Endothelial cell of umbilical vein (primary cell): ENCODE measurements at regions not wholly inside any gene's neighbourhood (a gene's known extent, or its start where the extent isn't known, plus 50 kb on each side); places are given as distances from the start of the nearest gene placed in this dataset.

Experiments
- BruUV-seq: library from RNA; stranded (reverse); fragments of 400-500 nt; replicated peaks from 2 replicates; lab custom pipeline; 2021; lab: Mats Ljungman, UMichigan
- CTCF ChIA-PET: fragments of 300-600, 350-600 bp; sonication (Branson Sonifier 250); formaldehyde crosslinking; loops from one replicate; lab custom pipeline; 2021; ENCODE audit warnings: antibody characterized with exemption, inconsistent platforms; lab: Charles Lee
- POLR2A ChIA-PET: fragments of 300-600, 350-600 bp; sonication (Branson Sonifier 250); formaldehyde crosslinking; loops from one replicate; lab custom pipeline; 2021; ENCODE audit warnings: antibody characterized with exemption, inconsistent platforms; lab: Charles Lee
- DNase-seq: peaks from one replicate; pipeline ENCODE4 v3.0.0-alpha.2; 2011; ENCODE audit warnings: low read depth, low spot score
- FAIRE-seq: peaks from 2 replicates; lab custom pipeline; 2011; peaks lifted over from hg19 to GRCh38; lab: Jason Lieb, UNC
- H2AFZ ChIP-seq: 2 replicates; pipeline ENCODE4 v1.6.0; 2012; ENCODE audit warnings: low read depth, low read length, control low read depth, inconsistent platforms
- H3K27ac ChIP-seq: 2 replicates; pipeline ENCODE4 v1.5.1; 2011; ENCODE audit warnings: low read depth, mild to moderate bottlenecking, control low read depth, low read length, moderate library complexity; ENCODE audit not compliant: insufficient read depth
- H3K27me3 ChIP-seq, 2 experiments: 2 replicates each; pipeline versions ENCODE4 v1.6.0 to v1.6.1; 2011; ENCODE audit warnings: low read length in 2 of 2, mixed read lengths in 1 of 2; ENCODE audit not compliant: control insufficient read depth in 2 of 2, insufficient read depth in 2 of 2
- H3K36me3 ChIP-seq, 2 experiments: 2 replicates in 1 of 2; 3 replicates in 1 of 2; pipeline ENCODE4 v1.5.1; 2011; ENCODE audit warnings: low read length in 2 of 2, mild to moderate bottlenecking in 1 of 2, moderate library complexity in 1 of 2; ENCODE audit not compliant: control insufficient read depth in 2 of 2, insufficient read depth in 2 of 2; ENCODE audit errors: extremely low read depth in 1 of 2
- H3K4me1 ChIP-seq: 3 replicates; pipeline ENCODE4 v1.5.1; 2011; ENCODE audit warnings: mild to moderate bottlenecking, low read length; ENCODE audit not compliant: control insufficient read depth, insufficient read depth; ENCODE audit errors: extremely low read depth
- H3K4me2 ChIP-seq: 2 replicates; pipeline ENCODE4 v1.6.1; 2011; ENCODE audit warnings: low read length, control low read depth, mixed read lengths; ENCODE audit not compliant: insufficient read depth
- H3K4me3 ChIP-seq, 3 experiments: fragments of 200-600 bp in 1 of 3; sonication (generic), shearing (Covaris generic) in 1 of 3; replicated peaks in 1 of 3; 2 replicates each; pipeline ENCODE4 v1.5.1; 2011 to 2016; ENCODE audit warnings: control low read depth in 3 of 3, low read length in 3 of 3, mild to moderate bottlenecking in 2 of 3, inconsistent platforms in 1 of 3, low read depth in 1 of 3, moderate library complexity in 1 of 3; ENCODE audit not compliant: insufficient read depth in 1 of 3
- H3K79me2 ChIP-seq: 2 replicates; pipeline ENCODE4 v1.6.0; 2012; ENCODE audit warnings: low read length, inconsistent platforms; ENCODE audit not compliant: control insufficient read depth, insufficient read depth
- H3K9ac ChIP-seq: replicated peaks from 2 replicates; pipeline ENCODE3; 2011; ENCODE audit warnings: low read length, control low read depth; ENCODE audit not compliant: insufficient read depth; ENCODE audit errors: extremely low read depth
- H3K9me1 ChIP-seq: replicated peaks from 3 replicates; pipeline ENCODE4 v1.6.0; 2011; ENCODE audit warnings: mild to moderate bottlenecking, low read length; ENCODE audit not compliant: control insufficient read depth, insufficient read depth; ENCODE audit errors: extremely low read depth
- H3K9me3 ChIP-seq: replicated peaks from 2 replicates; pipeline ENCODE4 v1.5.1; 2012; ENCODE audit warnings: low read length, inconsistent platforms; ENCODE audit not compliant: control insufficient read depth, insufficient read depth
- H4K20me1 ChIP-seq: replicated peaks from 2 replicates; pipeline ENCODE3; 2011; ENCODE audit warnings: mild to moderate bottlenecking, low read length; ENCODE audit not compliant: control insufficient read depth, insufficient read depth; ENCODE audit errors: extremely low read depth
- EZH2 ChIP-seq: IDR thresholded peaks from 2 replicates; pipeline ENCODE4 v1.6.1; 2012; ENCODE audit warnings: borderline replicate concordance, low read depth, mild to moderate bottlenecking, moderate library complexity, low read length, inconsistent platforms; ENCODE audit not compliant: severe bottlenecking
- FOS ChIP-seq: IDR thresholded peaks from 2 replicates; pipeline ENCODE4 v1.6.1; 2011; ENCODE audit warnings: mild to moderate bottlenecking, low read length, moderate library complexity, borderline replicate concordance; ENCODE audit not compliant: insufficient read depth
- GATA2 ChIP-seq: IDR thresholded peaks from 2 replicates; pipeline ENCODE4 v1.7.0; 2011; ENCODE audit warnings: low read depth, mild to moderate bottlenecking, moderate library complexity, mixed read lengths, low read length; ENCODE audit not compliant: insufficient read length, insufficient read depth
- JUN ChIP-seq: IDR thresholded peaks from 2 replicates; pipeline ENCODE4 v1.6.1; 2011; ENCODE audit warnings: borderline replicate concordance, low read depth; ENCODE audit not compliant: insufficient read length, insufficient read depth
- MYC ChIP-seq: IDR thresholded peaks from one replicate; pipeline ENCODE4 v1.6.1; 2011; ENCODE audit warnings: mild to moderate bottlenecking, low read depth, low read length
- POLR2A ChIP-seq: IDR thresholded peaks from 2 replicates; pipeline ENCODE4 v1.6.1; 2012; ENCODE audit warnings: low read depth, mild to moderate bottlenecking, control low read depth, low read length
- POLR2AphosphoS5 ChIP-seq: IDR thresholded peaks from 2 replicates; pipeline ENCODE4 v1.6.1; 2012; ENCODE audit warnings: low read depth, mild to moderate bottlenecking, control low read depth, low read length, moderate library complexity; ENCODE audit not compliant: insufficient read depth
- dilution Hi-C: fragments of 300-500 bp; cut with MboI; formaldehyde crosslinking; loops from one replicate; pipeline ENCODE4 v1.15.0; 2019; ENCODE audit warnings: low sequenced_read_pairs; ENCODE audit not compliant: extremely low pct_ligation_motif_present
- intact Hi-C: fragments of 100-400 bp; cut with micrococcal nuclease; formaldehyde crosslinking; loops from one replicate; pipeline ENCODE4 v1.10.0; 2022
- TF ChIP-seq, protein P1 (sequence below): IDR thresholded peaks from 2 replicates; pipeline ENCODE4 v1.6.1; 2011; ENCODE audit not compliant: insufficient read depth, insufficient read length
- TF ChIP-seq, protein P2 (sequence below), 2 donors: IDR thresholded peaks; 1 replicate in 1 of 2; 2 replicates in 1 of 2; pipeline ENCODE4 v1.5.1; 2011; ENCODE audit warnings: low read length in 2 of 2, mild to moderate bottlenecking in 2 of 2, moderate library complexity in 2 of 2, control low read depth in 1 of 2, inconsistent platforms in 1 of 2, low read depth in 1 of 2; ENCODE audit not compliant: insufficient read depth in 1 of 2; ENCODE audit errors: extremely low read depth in 1 of 2

DNA sequence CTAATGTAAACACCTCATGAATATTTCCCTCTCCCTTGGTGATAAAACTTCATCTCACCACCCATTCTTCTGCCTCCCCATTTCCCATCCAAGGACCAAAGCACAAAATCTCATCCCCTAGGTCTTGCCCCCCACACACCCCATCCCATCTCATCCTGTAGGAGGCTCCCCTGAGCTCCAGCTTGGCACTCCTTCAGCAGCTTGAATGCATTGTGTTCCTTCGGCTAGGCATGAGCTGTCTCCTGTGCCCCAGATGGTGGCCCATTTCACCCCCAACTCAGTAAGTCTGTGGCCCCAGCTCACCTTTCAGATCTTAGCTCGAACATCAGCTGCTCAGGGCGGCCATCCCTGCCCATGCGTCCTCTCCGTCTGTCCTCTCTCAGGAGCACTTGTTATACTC lies 203.6 kb upstream of the NR2F2 start:
- H3K79me2 ChIP-seq: no peaks in the 10 kb centered on the region
- CTCF ChIA-PET: no interaction called here
- POLR2A ChIA-PET: no interaction called here
- H2AFZ ChIP-seq: no peak overlapping the region
- H4K20me1 ChIP-seq: no peaks in the 10 kb centered on the region
- DNase-seq (no peak), FAIRE-seq (no peak)
- intact Hi-C loops: no loop called here
- H3K4me2 ChIP-seq: no peak overlapping the region
- no peaks in the 10 kb centered on the region for H3K36me3 ChIP-seq
- BruUV-seq: no TSS peak
- no peak overlapping the region for H3K27ac ChIP-seq
- H3K9me1 ChIP-seq: no peaks in the 10 kb centered on the region
- H3K9me3 ChIP-seq: no peaks in the 10 kb centered on the region
- no peaks in the 10 kb centered on the region for H3K27me3 ChIP-seq
- TF ChIP-seq POLR2A (no peak), GATA2 (no peak), MYC (no peak), JUN (no peak), EZH2 (no peak), FOS (no peak), POLR2AphosphoS5 (no peak)
- TF ChIP-seq, protein P1, sequence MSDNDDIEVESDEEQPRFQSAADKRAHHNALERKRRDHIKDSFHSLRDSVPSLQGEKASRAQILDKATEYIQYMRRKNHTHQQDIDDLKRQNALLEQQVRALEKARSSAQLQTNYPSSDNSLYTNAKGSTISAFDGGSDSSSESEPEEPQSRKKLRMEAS: no peak
- TF ChIP-seq, protein P2, sequence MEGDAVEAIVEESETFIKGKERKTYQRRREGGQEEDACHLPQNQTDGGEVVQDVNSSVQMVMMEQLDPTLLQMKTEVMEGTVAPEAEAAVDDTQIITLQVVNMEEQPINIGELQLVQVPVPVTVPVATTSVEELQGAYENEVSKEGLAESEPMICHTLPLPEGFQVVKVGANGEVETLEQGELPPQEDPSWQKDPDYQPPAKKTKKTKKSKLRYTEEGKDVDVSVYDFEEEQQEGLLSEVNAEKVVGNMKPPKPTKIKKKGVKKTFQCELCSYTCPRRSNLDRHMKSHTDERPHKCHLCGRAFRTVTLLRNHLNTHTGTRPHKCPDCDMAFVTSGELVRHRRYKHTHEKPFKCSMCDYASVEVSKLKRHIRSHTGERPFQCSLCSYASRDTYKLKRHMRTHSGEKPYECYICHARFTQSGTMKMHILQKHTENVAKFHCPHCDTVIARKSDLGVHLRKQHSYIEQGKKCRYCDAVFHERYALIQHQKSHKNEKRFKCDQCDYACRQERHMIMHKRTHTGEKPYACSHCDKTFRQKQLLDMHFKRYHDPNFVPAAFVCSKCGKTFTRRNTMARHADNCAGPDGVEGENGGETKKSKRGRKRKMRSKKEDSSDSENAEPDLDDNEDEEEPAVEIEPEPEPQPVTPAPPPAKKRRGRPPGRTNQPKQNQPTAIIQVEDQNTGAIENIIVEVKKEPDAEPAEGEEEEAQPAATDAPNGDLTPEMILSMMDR (IDR thresholded peaks at IDR 0.05; ENCODE audit: extremely low read depth in 1 of 2, insufficient read depth in 1 of 2, low read depth in 1 of 2, low read length in 2 of 2): no peak
- H3K9ac ChIP-seq: no peak overlapping the region
- dilution Hi-C loops: no loop called here
- H3K4me1 ChIP-seq: no peaks in the 10 kb centered on the region
- H3K4me3 ChIP-seq: no peak overlapping the region
